Epithelial cell of esophagus (primary cell): ENCODE measurements at regions not wholly inside any gene's neighbourhood (a gene's known extent, or its start where the extent isn't known, plus 50 kb on each side); places are given as distances from the start of the nearest gene placed in this dataset.
A peak's percentile ranks its signal among the peaks of the same experiment; 100 is the strongest.

Source experiments
- DNase-seq: peaks from one replicate; pipeline ENCODE4 v3.0.0; 2010; ENCODE audit warnings: low read depth
- H3K4me3 ChIP-seq: 2 replicates; pipeline ENCODE4 v1.5.1; 2011; ENCODE audit warnings: mild to moderate bottlenecking, low read length, control low read depth
- TF ChIP-seq, protein P1 (sequence below): IDR thresholded peaks from 2 replicates; pipeline ENCODE4 v1.5.1; 2011; ENCODE audit warnings: low read depth, mild to moderate bottlenecking, low read length, control low read depth, inconsistent platforms; ENCODE audit not compliant: insufficient read depth; ENCODE audit errors: missing control alignments

DNA sequence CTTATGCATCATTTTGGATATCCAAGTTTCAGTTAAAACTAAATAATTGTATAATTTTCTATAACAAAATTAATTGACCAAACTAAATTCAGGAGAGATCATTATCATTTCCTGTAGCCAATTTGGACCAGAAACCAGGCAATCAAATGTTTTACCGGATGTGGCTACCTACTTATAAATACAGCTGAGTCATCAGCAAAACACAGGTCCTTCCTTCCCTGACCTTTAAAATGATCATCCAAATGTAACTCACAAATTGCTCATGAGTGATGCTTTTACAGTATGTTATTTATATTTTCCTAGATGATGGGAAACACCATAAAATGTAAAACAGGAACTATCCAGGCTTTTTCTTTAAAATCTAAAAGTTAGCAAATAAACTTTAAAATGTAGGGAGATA, 133.7 kb downstream of the CBLN2 start:
- no peak for DNase-seq
- no peak overlapping the region for H3K4me3 ChIP-seq
- TF ChIP-seq, protein P1, sequence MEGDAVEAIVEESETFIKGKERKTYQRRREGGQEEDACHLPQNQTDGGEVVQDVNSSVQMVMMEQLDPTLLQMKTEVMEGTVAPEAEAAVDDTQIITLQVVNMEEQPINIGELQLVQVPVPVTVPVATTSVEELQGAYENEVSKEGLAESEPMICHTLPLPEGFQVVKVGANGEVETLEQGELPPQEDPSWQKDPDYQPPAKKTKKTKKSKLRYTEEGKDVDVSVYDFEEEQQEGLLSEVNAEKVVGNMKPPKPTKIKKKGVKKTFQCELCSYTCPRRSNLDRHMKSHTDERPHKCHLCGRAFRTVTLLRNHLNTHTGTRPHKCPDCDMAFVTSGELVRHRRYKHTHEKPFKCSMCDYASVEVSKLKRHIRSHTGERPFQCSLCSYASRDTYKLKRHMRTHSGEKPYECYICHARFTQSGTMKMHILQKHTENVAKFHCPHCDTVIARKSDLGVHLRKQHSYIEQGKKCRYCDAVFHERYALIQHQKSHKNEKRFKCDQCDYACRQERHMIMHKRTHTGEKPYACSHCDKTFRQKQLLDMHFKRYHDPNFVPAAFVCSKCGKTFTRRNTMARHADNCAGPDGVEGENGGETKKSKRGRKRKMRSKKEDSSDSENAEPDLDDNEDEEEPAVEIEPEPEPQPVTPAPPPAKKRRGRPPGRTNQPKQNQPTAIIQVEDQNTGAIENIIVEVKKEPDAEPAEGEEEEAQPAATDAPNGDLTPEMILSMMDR = no peak

DNA sequence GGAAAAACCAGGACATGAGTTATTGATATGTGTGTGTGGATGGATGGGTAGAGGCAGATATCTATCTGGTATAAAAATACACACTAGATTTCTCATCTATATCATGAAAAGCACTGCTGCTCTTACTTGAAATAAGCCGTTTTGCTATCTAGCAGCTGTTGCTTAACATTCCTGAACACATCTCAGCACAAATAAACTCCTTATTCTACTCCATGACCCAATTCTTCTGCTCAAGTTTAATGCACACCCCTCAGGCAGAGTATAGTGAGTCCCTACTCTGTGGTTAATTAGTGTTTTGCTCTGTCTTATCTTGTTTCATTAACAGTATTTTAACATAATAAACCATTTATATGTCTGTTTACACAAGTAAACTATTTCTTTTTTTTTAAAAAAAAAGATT, 134.2 kb downstream of the CBLN2 start:
- TF ChIP-seq, protein P1 = no peak
- no peak overlapping the region for H3K4me3 ChIP-seq
- DNase-seq = no peak

DNA sequence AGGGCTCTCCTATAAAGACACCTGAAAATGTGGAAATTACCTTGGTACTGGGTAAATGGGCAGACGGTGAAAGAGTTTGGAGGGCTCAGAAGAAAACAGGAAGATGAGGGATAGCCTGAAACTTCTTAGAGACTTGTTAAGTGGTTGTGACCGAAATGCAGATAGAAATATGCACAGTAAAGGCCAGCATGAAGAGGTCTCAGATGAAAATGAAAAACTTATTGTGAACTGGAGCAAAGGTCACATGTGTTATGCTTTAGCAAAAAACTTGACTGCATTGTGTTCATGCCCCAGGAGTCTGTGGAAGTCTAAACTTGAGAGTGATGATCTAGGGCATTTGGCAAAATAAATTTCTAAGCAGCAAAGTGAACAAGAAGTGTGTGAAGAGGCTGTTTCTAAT, 137.1 kb downstream of the CBLN2 start:
- TF ChIP-seq, protein P1 = no peak
- no peak for DNase-seq
- H3K4me3 ChIP-seq = no peak overlapping the region

DNA sequence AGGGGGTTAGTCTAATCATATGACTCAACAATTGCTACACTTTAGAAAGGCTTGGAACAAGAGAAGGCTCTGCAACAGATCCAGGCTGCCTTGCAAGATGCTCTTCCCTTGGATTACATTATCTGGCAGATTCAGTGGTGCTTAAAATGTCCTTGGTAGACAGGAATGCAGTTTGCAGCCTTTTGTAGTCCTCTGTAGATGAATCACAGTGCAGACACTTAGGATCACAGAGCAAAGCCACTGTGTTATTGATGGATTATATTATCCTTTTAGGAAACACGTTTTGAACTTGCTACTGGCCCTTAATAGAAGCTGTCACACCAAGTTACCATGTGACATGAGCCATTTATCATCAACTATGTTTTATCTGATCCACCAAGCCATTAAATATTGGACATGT, 152.2 kb downstream of the CBLN2 start:
- no peak for DNase-seq
- H3K4me3 ChIP-seq = no peak overlapping the region
- TF ChIP-seq, protein P1 = no peak

DNA sequence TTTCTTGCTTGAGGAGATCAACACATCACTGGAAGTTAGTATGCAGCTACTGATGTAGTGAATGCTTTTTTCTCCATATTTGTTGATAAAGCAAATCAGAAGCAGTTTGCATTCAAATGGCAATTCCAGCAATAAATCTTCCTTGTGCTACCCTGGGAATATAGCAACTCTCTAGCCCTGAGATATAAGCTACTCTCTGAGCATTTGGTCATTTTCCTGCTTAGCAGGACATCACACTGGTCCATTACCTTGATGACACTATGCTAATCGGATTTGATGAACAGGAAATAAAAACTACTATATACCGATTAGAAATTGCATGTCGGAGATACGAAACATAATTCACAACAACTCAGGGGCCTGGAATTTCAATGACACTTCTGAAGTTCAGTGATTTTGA, 152.7 kb downstream of the CBLN2 start:
- H3K4me3 ChIP-seq = no peak overlapping the region
- TF ChIP-seq, protein P1 = no peak
- no peak for DNase-seq

DNA sequence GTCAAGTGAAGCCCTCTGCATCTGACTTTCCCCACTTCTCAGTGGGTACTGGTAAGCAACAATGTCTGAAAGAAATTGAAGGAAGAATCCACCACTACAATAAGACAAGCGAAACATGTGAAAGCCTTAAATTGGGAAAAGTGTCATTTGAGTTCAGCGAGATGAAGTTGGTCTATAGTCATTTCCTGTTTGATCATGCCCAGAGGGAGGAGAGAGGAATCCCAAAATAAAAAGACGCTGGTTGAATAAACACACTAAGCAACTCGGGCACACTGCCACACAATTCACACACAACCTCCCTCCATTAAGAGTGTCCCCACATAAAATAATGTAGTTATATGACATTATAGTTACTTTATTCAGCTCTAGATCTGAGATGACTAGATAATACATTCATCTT, 166.1 kb downstream of the CBLN2 start:
- TF ChIP-seq, protein P1 = no peak
- DNase-seq = no peak
- H3K4me3 ChIP-seq = no peak overlapping the region

DNA sequence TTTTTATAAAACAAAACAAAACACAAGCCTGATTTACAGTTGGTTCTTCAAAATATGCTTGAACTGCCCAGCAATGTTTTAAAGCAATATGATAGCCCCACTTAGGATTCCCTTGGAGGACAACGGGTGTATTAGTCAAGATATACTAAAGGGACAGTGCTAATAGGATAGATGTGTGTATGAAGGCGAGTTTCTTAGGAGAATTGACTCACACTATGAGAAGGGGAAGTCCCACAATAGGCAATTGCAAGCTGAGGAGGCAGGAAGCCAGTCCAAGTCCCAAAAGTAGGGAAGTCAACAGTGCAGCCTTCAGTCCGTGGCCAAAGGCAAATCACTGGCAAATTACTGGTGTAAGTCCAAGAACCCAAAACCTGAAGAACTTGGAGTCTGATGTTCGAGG, 167.9 kb downstream of the CBLN2 start:
- TF ChIP-seq, protein P1 = no peak
- DNase-seq = peak; percentile 15
- H3K4me3 ChIP-seq = no peak overlapping the region
